NCI-H446 treated with DMSO at 0.1 percent for 48 hours (cell line): ENCODE measurements at regions not wholly inside any gene's neighbourhood (a gene's known extent, or its start where the extent isn't known, plus 50 kb on each side); places are given as distances from the start of the nearest gene placed in this dataset.

ENCODE experiments used
- DNase-seq: peaks from one replicate; lab custom pipeline; 2025; lab: John Stamatoyannopoulos, UW

DNA sequence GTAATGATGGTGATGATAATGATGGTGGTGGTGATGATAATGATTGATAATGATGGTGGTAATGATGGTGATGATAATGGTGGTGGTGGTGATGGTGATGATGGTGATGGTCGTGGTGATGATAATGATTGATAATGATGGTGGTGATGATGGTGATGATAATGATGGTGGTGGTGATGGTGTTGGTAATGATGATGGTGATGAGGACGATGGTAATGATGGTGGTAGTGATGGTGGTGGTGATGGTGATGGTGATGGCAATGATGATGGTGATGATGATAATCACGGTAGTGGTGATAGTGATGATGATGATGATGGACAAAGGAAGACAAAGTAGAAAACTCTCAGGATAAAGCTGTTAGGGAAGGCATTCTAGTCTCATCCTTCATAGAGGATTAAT lies 310.5 kb downstream of the MSX2 start:
- no peak for DNase-seq

DNA sequence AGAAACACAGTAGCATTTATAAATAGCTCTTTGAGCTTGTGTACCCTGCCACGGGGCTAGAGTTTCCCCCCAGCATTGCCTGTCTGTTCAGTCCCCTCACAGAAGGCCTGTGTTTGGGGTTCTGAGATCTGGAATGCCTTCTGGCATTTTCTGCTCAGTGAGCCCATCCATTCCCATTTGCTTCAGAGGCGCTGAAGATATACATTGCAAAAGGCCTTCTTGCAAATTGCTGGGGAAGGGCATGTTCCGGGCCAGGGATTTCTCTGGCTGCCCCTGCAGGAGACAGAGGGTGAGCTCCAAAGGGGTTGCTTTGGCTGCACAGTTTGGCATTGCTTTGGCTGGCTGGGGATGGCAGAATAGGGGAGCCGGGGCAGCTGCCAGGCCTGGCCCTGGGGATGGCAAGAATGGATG lies 308.4 kb downstream of the MSX2 start:
- no peak for DNase-seq

DNA sequence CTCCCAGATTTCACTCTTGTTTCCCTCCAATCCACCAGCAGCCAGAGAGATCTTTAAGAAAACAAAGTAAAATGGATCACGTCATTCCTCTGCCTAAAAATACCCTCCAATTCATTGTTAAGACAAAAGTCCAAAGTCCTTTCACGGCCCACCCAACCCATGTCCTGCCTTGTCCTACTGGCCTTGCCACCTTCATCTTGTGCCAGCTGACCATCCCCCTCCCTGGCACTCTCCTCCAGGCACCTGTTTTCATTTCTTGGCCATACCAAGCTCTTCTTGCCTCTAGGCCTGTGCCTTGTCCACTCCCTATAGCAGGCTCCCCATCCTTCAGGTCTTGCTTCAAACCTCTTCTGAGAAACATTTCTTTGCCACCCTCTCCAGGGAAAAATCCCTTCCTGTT lies 307.6 kb downstream of the MSX2 start:
- DNase-seq, result no peak

DNA sequence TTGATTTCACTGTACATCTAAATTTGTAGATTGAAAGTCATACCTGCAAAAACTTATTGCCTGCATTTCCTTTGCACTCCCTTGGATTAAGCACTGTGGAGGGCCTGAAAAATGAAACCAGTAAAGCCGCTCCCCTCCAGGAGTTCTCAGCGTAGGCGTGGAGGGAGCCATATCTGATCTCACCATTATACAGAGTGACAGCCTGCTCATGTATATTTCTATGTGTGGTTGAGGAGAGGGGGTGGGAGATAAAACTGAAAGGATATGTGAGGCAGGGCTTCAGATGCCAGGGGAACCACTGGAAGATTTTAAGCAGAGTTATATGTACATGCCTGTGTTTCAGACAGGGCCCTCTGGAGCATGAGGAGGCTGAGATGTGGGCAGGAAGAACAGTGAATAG lies 303.0 kb downstream of the MSX2 start:
- no peak for DNase-seq

DNA sequence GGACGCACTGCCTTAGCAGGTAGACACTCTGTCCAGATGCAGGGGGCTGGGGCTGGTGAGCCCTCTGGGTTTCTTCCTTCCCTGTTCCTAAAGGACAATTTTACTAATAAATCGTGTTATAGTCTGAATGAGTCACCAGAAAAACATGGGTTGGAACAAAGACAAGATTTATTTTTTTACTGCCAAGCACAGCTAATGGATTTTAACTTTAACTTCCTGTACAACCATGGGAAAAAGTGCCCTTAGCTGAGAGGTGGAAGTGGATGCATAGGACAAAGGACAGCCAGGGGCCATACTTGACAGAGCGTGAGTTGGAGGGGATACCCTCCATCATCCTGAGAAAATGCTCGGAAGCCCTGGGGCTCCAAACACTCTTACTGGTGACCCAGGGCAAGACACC lies 300.7 kb downstream of the MSX2 start:
- no peak for DNase-seq

DNA sequence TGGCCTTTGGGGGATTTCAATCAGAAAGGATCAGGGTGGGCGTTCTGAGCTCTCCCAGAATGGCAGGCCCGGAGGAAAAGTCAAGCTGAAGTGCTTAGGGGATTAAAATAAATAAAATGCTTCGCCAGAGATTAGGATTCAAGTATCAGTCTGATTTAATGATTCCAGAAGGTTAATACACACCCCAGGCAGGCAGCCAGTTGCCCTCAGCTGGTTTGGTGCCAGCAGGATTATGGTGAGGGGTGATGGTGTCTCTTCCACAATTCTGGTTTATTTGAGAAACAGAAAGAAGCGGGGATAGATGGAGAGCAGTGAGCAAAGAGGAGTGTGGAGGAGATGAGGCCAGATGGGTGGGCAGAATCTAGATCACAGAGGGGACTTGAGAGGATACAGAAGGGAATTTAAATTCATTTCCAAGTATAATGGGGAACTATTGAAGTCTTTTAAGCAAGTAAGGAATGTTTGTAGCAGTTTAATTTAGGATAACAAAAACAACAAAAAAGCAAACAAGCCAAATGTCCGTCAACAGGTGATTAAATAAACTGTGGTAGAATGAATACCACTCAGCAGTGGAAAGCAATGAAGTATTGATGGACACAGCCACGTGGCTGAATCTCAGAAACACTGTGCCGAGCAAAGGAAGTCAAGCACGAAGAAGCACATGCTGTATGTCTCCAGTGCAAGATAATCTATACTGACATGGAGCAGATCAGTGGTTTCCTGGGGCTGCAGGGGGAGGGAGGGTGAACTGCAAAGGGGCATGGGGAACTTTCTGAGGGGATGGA lies 297.7 kb downstream of the MSX2 start:
- no peak for DNase-seq

DNA sequence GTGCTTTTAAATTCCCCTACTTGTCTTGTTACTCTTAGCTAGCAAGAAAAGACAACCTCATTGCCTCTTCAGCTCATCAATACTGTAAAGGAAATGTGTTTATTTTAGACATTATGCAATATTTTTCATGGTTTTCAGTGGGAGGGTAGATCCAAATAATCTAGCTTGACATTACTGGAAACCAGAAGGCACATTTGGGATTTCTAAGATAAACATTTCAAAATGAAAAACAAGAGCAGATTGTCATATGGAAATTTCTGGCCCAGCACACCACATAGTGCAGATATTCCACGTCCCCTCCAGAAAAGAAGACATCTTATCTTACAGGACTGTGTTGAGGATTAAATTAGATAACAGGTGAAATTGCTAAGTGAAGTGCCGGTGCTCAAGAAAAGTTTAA lies 296.9 kb downstream of the MSX2 start:
- DNase-seq, result no peak

DNA sequence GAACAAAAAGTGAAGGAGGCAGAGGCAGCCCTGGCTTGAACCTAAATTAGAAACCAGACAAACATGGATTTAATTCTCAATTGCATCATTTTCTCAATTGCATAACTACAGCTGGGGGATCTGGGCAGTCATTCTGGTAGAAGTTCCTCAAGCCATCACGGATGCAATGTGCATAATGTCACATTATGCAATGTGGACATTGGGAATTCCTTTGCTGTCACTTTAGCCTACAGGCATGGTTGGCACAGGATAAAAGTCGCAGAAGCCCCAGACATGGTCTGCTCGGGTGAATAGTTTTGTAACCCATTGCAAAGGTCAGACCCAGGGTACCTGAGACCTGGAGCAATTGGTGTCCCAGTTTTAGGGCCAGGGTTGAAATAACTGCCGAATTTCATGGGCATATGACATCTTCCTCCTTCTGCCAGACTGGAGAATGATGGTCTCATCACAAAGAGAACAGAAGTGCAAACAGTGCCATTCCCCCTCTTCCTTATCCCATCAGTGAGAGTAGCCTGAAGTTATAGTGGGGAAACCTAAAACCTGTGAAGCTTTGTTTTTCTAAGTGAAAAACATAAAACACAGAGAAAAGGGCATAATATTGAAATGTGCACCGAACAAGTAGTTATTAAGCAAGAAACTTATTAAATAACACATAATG lies 290.8 kb downstream of the MSX2 start:
- DNase-seq, result no peak

DNA sequence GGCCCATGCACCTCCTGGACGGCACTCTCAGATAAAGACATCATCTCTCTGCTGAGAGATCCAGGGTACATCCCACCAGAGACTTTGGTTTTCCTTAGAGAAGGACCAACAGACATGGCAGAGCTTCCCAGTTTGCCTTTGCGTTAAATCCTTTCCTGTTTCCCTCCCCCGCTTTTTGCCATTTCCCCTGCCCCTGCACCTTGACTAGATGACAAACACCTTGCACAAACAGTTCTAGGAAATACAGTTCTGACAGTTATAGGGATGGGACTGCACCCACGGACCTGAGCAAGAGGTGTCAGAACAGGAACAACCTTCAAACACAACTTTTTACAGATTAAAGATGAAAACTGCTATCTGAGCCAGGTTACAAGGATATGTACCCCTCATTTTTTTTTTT lies 288.9 kb downstream of the MSX2 start:
- DNase-seq, result no peak

DNA sequence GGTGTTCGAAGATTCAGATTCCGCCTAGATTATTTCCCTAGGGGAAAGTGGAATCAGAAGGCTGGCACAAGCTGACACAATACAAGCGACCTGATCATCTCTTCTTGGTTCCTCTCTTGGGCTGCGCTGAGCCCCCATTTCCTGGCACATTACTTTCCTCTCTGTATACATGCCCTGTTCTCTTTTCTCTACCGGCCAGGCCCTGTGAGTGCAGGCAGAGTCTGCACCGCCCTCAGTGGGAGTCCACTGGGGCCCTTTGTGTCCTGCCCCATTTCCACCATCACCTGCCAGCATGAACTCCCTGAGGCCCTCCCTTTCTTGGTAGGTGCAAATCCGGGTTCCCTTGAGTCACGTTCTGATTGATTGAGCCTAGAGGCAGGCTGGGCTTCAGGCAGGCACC lies 287.9 kb downstream of the MSX2 start:
- DNase-seq, result no peak

DNA sequence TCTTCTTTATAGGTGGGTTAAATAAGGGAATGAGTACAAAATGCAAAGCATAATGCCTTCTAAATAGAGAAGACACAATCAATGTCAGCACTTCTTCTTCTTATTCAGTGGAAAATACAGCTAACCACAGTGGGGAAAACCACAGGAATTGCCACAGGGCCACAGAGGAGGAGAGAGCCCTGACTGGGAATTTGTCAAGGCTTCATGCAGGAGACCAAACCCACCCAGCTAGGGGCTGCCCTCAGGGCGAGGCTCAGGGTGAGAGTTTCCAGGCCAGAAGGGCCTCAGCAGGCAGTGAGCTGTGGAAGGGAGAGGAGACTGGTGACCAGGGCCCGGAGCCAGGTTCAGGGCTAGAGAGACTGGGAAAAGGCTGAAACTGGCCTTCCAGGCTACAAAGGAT lies 279.1 kb downstream of the MSX2 start:
- DNase-seq, result no peak

DNA sequence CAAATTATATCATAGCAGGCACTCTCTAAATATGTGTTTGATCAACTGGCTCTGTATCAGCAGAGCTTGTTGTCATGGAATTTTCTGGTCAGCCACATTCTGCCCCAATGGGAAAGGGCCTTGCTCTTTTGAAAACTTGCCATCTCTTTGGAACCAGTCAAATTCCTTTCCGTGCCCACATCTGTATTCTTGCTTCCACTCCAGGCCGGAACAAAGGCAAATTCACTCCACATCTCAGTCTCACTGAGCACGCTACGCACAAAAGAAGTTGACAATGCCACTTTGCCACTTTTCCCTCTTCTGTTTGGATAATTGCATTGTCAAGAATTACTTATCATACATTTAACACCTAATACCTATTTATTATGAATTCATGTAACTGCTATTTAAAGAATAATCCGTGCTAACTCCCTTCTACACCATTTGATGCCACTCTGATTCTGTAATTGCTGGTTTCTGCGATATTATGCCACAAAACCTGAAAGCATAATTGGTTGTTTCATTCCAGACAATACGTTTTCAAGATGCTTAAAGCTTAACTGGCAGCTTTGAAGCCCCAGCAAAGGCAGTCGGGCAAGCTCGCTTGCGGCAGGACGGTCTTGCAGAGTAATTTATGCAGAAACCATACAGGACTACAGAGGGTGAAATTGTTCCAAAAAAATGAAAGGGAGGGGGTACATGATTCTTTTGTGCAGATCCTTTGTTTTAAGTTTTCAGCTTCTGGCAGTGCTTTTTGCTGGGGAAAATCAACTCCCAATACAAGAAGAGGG lies 277.7 kb downstream of the MSX2 start:
- no peak for DNase-seq

DNA sequence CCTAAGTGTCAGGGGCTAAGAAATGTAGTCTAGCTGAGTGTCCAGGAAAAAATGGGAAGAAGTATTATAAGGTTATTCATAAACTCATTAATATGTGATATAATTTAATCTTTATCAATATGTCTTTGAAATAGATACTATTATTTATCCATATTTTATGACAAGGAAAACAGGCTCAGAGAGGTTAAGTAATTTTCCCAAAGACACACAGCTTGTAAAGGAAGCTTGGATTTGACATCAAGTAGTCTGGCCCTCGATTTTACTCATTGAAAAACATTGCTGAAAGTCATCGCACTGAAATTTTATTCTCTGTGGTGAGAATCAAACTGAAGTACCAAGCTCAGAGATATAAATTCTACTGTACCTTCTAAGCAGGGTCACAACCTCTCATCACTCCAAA lies 276.9 kb downstream of the MSX2 start:
- DNase-seq, result no peak

DNA sequence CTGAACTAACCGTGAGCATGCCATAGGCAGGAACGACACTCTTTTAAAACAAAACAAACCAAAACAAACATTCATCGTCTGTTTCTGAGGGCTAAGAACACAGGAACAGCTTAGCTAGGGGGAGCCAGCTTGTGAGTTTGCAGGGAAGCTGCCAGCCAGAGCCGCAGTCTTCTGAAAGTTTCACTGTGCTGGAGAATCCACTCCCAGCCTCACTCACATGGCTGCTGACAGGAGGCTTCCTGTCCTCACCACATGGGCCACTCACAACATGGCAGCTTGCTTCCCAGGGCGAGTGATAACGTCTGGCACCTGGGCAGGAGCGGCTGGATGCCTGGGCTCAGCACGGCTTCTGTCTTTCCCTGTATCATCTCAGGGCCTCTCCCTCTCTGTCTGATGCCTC lies 275.2 kb downstream of the MSX2 start:
- no peak for DNase-seq

DNA sequence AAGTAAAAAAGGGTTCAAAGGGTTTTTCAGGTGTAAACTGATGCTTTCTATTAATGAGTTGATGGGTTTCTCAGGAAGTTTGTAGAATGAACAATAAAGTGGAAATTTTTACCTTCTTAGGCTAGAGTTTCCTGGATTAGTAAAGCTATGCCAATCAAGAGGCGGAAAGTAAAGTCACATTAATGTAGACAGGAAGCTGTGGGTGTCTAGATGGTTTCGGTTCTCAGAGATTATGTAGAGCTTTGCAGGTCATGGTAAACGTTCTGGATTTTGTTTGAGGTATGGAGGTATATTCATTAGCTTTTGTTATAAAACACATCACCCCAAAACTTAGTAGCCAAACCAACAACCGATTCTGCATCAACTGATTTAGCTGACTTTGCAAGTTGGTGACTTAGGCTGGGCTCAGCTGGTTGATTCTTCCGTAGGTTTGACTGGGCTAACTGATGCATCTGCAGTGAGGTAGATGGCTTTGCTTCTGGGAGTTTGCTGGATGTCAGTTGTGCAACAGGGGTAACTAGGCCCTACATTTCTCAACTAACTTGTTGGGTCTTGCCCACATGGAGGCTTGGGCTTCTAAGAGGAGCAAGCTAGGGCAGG lies 273.8 kb downstream of the MSX2 start:
- no peak for DNase-seq

DNA sequence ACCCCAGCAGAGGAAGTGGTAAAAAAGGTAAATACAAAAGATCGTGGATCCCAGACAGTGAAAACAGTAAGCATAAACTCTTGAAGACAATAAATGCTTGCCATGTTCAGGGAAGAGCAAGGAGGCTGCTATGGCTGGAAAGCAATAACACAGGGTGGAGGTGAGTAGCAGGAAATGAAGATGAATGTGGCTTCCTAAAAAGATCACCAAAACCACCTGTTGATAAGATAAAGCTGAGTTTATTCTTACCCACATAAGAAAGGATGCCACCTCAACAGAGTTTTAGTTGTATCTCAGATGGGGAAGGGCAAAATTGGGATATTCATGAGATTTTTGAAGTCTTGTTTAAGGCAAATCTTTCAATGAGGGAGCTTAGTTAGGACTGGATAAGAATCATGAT lies 273.3 kb downstream of the MSX2 start:
- no peak for DNase-seq

DNA sequence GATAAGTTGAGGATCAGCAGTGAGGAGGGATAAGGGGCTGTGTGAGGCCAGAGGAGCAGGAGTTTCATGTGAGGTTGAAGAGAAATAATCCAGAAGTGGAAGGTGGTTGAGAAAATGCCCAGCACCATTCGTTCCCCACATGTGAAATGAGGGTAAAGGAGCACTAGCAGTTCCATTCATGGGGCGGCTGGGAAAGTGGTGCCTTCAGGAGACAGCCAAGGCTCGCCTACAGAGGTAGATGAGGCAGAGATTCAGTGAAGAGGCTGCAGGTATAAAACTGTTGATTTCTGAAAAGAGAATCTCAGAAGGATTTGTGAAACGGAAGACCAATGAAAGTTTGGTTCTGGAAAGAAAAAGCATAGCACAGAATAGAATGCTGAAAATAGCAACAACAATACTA lies 272.6 kb downstream of the MSX2 start:
- no peak for DNase-seq

DNA sequence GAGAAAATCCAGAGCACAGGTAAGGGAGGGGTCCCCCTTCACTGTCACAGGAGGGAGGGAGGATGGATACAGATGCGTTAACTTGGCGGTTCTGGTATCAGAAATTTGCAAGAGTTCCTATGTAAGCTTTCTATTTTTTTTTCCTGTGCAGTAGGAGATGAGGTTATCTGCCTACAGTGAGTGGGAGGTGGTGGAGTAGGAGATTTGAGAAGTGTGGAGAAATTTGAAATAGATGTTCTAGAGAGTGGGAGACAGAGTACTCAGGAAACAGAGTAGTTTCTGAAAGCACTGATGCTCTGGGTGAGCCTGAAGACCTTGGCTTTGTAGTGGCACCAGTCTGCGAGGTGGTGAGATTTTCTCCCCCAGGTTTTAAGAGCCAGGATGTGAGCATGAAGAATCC lies 271.4 kb downstream of the MSX2 start:
- no peak for DNase-seq

DNA sequence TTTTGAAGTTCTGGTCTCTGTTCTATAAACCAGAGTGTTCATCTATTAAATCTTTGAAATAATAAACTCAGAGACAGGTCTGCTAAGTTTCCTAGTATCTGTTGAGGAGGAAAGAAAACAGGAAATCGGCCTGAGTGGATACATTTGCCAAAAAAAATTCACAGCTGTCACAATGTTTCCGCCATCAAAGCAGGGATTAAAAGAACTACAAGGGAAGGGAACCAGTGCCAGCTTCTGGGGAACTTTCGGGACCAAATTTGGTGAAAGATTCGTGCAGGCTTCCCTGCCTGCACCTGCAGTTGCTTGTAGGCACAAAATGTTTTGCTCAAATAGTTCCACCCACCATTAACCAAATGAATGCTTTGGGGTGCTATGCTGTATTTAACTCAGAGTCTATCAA lies 267.5 kb downstream of the MSX2 start:
- DNase-seq, result no peak

DNA sequence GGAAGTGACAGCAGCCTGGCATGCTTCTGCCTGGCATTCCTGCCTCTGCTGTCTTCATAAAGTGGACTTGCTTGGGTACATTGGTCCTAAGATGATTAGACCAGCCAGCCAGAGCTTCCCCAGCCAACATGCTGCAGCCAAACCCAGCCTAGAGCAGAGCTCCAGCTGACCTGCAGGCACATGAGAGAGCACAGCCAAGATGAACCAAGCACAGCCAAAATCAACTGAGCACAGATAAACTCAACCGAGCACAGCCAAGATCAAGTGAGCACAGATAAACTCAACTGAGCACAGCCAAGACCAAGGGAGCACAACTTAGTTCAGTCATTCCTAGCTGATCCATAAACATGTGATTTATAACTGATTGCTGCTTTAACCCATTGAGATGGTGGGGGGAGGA lies 266.5 kb downstream of the MSX2 start:
- DNase-seq, result no peak

DNA sequence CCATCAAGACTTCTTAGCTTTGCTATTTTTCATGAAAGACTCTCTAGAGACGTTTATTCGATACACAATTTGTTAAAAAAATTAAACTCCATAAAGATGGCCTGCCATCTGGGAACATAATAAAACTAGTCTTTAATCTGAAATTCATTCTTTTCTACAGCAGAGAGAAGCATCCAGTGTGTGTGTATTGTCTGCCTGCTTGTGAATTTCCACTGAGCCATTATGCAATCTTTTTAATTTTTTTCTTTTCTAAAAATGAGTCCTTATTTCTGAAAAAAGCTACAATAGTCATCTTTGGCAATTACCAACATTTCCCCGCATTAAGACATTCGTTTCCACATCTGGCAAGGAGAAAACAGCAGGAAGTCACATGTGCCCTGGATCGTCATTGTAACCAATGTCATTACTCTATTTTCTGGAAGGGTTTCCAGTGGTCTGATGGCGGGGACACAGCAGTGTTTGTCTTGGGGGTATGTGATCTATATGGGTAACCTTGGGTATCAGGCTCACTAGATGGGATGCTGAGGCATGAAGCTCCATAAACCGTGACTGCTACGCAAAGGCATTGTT lies 263.1 kb downstream of the MSX2 start:
- DNase-seq, result no peak

DNA sequence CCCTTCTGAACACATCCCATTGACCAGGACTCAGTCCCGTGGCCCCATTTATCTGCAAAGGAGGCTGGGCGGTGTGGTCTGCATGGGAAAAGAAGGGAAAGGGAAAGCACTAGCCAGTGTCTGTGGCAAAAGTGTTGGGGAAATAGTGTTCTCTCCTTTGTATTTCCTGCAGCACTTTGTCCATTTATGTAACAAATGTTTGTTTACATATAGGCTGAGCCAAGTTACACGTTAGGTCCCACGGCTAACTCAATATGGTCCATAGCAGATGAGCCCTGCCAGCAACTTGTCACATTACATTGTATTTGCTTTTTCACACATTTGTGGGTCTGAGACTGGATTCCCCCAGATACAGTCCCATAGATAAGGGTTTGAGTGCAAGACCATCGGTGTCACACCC lies 260.5 kb downstream of the MSX2 start:
- DNase-seq, result no peak

DNA sequence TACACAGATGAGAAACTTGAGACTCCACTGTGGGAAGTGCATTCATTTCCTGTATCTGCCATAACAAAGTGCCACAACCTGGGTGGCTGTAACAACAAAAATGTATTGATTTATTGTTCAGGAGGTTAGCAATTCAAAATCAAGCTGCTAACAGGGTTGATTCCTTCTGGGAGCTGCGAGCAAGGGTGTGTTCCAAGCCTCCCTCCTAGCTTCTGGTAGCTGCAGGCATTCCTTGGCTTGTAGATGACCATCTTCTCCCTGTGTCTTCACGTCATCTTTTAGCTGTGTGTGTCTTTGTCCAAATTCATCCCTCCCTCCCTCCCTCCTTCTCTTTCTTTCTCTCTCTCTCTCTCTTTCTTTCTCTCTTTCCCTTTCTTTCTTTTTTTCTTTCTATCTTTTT lies 258.1 kb downstream of the MSX2 start:
- no peak for DNase-seq
